ENCODE measurements at regions not wholly inside any gene's neighbourhood (a gene's known extent, or its start where the extent isn't known, plus 50 kb on each side); places are given as distances from the start of the nearest gene placed in this dataset.

GRCh38 chr1:238491265-238491664 is 600.5 kb upstream of the ZP4 start:
- Histone ChIP-seq H3K4me3 (no peak overlapping the region), H3K4me1 (replicated peaks in 1 of 2; ENCODE audit: control insufficient read depth in 2 of 2, insufficient read depth in 2 of 2, low read length in 2 of 2) (no peaks in the 10 kb centered on the region), H2AFZ (ENCODE audit: low read depth, low read length) (no peak overlapping the region), H3K9me3 (replicated peaks; ENCODE audit: control insufficient read depth, insufficient read depth, low read depth, low read length) (no peaks in the 10 kb centered on the region; the same call in 1 of the 2 replicates), H3K9ac (ENCODE audit: insufficient read depth in 1 of 2, low read depth in 2 of 2, low read length in 2 of 2) (no peak overlapping the region), H3K36me3 (ENCODE audit: control insufficient read depth, insufficient read depth, low read length) (no peaks in the 10 kb centered on the region), H3K9me1 (ENCODE audit: control insufficient read depth, insufficient read depth, low read length) (no peaks in the 10 kb centered on the region), H4K20me1 (replicated peaks; ENCODE audit: control insufficient read depth, insufficient read depth, low read length) (no peaks in the 10 kb centered on the region), H3K27ac (ENCODE audit: extremely low read depth, low read depth, low read length) (no peak overlapping the region), H3K79me2 (ENCODE audit: control insufficient read depth, insufficient read depth, low read length) (no peaks in the 10 kb centered on the region), H3K4me2 (ENCODE audit: insufficient read depth, low read length) (no peak overlapping the region), H3K27me3 (ENCODE audit: control insufficient read depth in 2 of 2, insufficient read depth in 2 of 2, low read length in 2 of 2) (no peaks in the 10 kb centered on the region)
- DNase-seq (ENCODE audit: extremely low read depth in 1 of 4, low spot score in 3 of 4) (no peak), ATAC-seq (no peak), FAIRE-seq (no peak)
- intact Hi-C loops (cut with micrococcal nuclease): no loop called here
- POLR2A ChIA-PET: no interaction called here
- no TSS peak for BruUV-seq (replicated peaks)
- WGBS (ENCODE audit: insufficient coverage, low coverage, missing lambda C conversion rate): 1% methylated on average over 12 of the region's 12 CpGs
- in situ Hi-C loops (cut with MboI): no loop called here
- CTCF ChIA-PET (ENCODE audit: low intra/inter-chr PET ratio): no interaction called here
- TF ChIP-seq HMGN3 (IDR thresholded peaks at IDR 0.05; ENCODE audit: borderline replicate concordance, extremely low read depth, insufficient read length, low read depth, low read length) (no peak), HDAC6 (IDR thresholded peaks at IDR 0.05; ENCODE audit: low read depth, low read length) (no peak), RBM25 (IDR thresholded peaks at IDR 0.05; ENCODE audit: low read depth, low read length, severe bottlenecking) (no peak), ZNF23 (CRISPR knock-in tag; IDR thresholded peaks at IDR 0.05) (no peak), NCOA4 (IDR thresholded peaks at IDR 0.05; ENCODE audit: partially characterized antibody) (no peak), NCOA1 (IDR thresholded peaks at IDR 0.05; ENCODE audit: low read depth) (no peak), HDAC2 (IDR thresholded peaks at IDR 0.05) (no peak), ZNF347 (CRISPR knock-in tag; IDR thresholded peaks at IDR 0.05; ENCODE audit: low read depth) (no peak)

DNA sequence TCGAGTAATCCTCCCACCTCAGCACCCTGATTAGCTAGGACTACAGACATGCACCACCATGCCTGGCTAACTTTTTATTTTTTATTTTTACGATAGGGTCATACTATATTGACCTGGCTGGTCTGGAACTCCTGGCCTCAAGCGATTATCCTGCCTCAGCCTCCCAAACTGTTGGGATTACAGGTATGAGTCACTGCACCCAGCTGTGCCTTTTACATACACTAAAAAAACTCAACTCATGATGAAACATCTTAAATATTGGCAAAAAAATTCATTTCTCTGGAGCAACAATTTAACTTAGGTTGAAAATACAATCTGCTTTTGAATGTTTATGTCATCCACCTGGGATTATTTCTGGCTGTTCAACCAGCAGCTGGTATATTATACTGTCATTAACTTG is 598.3 kb upstream of the ZP4 start:
- ATAC-seq (no peak), FAIRE-seq (no peak), DNase-seq (ENCODE audit: extremely low read depth in 1 of 4, low spot score in 3 of 4) (no peak)
- no peak overlapping the region for H3K27ac ChIP-seq (ENCODE audit: extremely low read depth, low read depth, low read length)
- no peaks in the 10 kb centered on the region for H3K9me3 ChIP-seq (replicated peaks; ENCODE audit: control insufficient read depth, insufficient read depth, low read depth, low read length)
- BruUV-seq (replicated peaks): no TSS peak
- in situ Hi-C loops (cut with MboI): no loop called here
- no peaks in the 10 kb centered on the region for H3K36me3 ChIP-seq (ENCODE audit: control insufficient read depth, insufficient read depth, low read length)
- H3K9me1 ChIP-seq (ENCODE audit: control insufficient read depth, insufficient read depth, low read length): no peaks in the 10 kb centered on the region
- no peaks in the 10 kb centered on the region for H3K79me2 ChIP-seq (ENCODE audit: control insufficient read depth, insufficient read depth, low read length)
- H3K9ac ChIP-seq (ENCODE audit: insufficient read depth in 1 of 2, low read depth in 2 of 2, low read length in 2 of 2): no peak overlapping the region
- WGBS (ENCODE audit: insufficient coverage, low coverage, missing lambda C conversion rate): 2% methylated on average over 3 of the region's 3 CpGs
- H3K4me3 ChIP-seq: no peak overlapping the region
- CTCF ChIA-PET (ENCODE audit: low intra/inter-chr PET ratio): no interaction called here
- H3K4me2 ChIP-seq (ENCODE audit: insufficient read depth, low read length): no peak overlapping the region
- no peaks in the 10 kb centered on the region for H3K4me1 ChIP-seq (replicated peaks in 1 of 2; ENCODE audit: control insufficient read depth in 2 of 2, insufficient read depth in 2 of 2, low read length in 2 of 2)
- no peaks in the 10 kb centered on the region for H3K27me3 ChIP-seq (ENCODE audit: control insufficient read depth in 2 of 2, insufficient read depth in 2 of 2, low read length in 2 of 2)
- H4K20me1 ChIP-seq (replicated peaks; ENCODE audit: control insufficient read depth, insufficient read depth, low read length): no peaks in the 10 kb centered on the region
- H2AFZ ChIP-seq (ENCODE audit: low read depth, low read length): no peak overlapping the region
- intact Hi-C loops (cut with micrococcal nuclease): no loop called here
- POLR2A ChIA-PET: no interaction called here
- TF ChIP-seq ZNF75A (CRISPR knock-in tag; IDR thresholded peaks at IDR 0.05) (no peak), BCL6 (CRISPR knock-in tag; IDR thresholded peaks at IDR 0.05) (no peak), ZNF263 (CRISPR knock-in tag; IDR thresholded peaks at IDR 0.05; ENCODE audit: borderline replicate concordance) (no peak), ZFX (CRISPR knock-in tag; IDR thresholded peaks at IDR 0.05) (no peak), STAT5B (CRISPR knock-in tag; IDR thresholded peaks at IDR 0.05) (no peak), LARP7 (IDR thresholded peaks at IDR 0.05) (no peak), TRIM24 (IDR thresholded peaks at IDR 0.05) (no peak), XRCC3 (IDR thresholded peaks at IDR 0.05) (no peak), ZNF707 (CRISPR knock-in tag; conservative IDR thresholded peaks at IDR 0.05) (no peak), SP1 (CRISPR knock-in tag; IDR thresholded peaks at IDR 0.05) (no peak), LCOR (CRISPR knock-in tag; IDR thresholded peaks at IDR 0.05) (no peak)
- TF ChIP-seq, protein P1, sequence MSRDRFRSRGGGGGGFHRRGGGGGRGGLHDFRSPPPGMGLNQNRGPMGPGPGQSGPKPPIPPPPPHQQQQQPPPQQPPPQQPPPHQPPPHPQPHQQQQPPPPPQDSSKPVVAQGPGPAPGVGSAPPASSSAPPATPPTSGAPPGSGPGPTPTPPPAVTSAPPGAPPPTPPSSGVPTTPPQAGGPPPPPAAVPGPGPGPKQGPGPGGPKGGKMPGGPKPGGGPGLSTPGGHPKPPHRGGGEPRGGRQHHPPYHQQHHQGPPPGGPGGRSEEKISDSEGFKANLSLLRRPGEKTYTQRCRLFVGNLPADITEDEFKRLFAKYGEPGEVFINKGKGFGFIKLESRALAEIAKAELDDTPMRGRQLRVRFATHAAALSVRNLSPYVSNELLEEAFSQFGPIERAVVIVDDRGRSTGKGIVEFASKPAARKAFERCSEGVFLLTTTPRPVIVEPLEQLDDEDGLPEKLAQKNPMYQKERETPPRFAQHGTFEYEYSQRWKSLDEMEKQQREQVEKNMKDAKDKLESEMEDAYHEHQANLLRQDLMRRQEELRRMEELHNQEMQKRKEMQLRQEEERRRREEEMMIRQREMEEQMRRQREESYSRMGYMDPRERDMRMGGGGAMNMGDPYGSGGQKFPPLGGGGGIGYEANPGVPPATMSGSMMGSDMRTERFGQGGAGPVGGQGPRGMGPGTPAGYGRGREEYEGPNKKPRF (IDR thresholded peaks at IDR 0.05; ENCODE audit: low read depth, low read length): no peak

Measured in K562 (cell line).